GM18868 (cell line): ENCODE measurements at regions not wholly inside any gene's neighbourhood (a gene's known extent, or its start where the extent isn't known, plus 50 kb on each side); places are given as distances from the start of the nearest gene placed in this dataset.

Experiments
- ATAC-seq: cut with Tn5 transposase; IDR thresholded peaks from one replicate; pipeline ENCODE4 v1.9.1; 2021; ENCODE audit warnings: mild to moderate bottlenecking, moderate library complexity; ENCODE audit not compliant: unreplicated experiment

GRCh38 chr9:107118863-107119624, 164.0 kb upstream of the RAD23B start:
- ATAC-seq = no peak

- ATAC-seq = no peak
These were observed 163.3 kb upstream of the RAD23B start for GRCh38 chr9:107119735-107120134.

GRCh38 chr9:107123389-107123788, 159.7 kb upstream of the RAD23B start:
- no peak for ATAC-seq

- ATAC-seq = no peak
These were observed 155.5 kb upstream of the RAD23B start for GRCh38 chr9:107127608-107128007.

GRCh38 chr9:107131108-107131799, 151.8 kb upstream of the RAD23B start:
- no peak for ATAC-seq

GRCh38 chr9:107136296-107136695, 146.8 kb upstream of the RAD23B start:
- no peak for ATAC-seq

- ATAC-seq = peak; percentile 68
These were observed 145.4 kb upstream of the RAD23B start for GRCh38 chr9:107137495-107138202.

- ATAC-seq = no peak
These were observed 144.7 kb upstream of the RAD23B start for GRCh38 chr9:107138261-107138992.

- ATAC-seq = no peak
These were observed 141.1 kb upstream of the RAD23B start for GRCh38 chr9:107141967-107142366.

- no peak for ATAC-seq
These were observed 140.6 kb upstream of the RAD23B start for GRCh38 chr9:107142430-107142829.

GRCh38 chr9:107142896-107143603, 140.0 kb upstream of the RAD23B start:
- ATAC-seq = no peak

- ATAC-seq = no peak
These were observed 138.6 kb upstream of the RAD23B start for GRCh38 chr9:107144475-107144874.

GRCh38 chr9:107147134-107147533, 135.9 kb upstream of the RAD23B start:
- ATAC-seq = no peak

- ATAC-seq = no peak
These were observed 134.9 kb upstream of the RAD23B start for GRCh38 chr9:107148216-107148615.

- ATAC-seq = no peak
These were observed 133.3 kb upstream of the RAD23B start for GRCh38 chr9:107149756-107150155.

- no peak for ATAC-seq
These were observed 129.7 kb upstream of the RAD23B start for GRCh38 chr9:107153336-107153735.

GRCh38 chr9:107154291-107154690, 128.8 kb upstream of the RAD23B start:
- ATAC-seq = no peak

GRCh38 chr9:107154766-107155165, 128.3 kb upstream of the RAD23B start:
- no peak for ATAC-seq

- no peak for ATAC-seq
These were observed 127.7 kb upstream of the RAD23B start for GRCh38 chr9:107155244-107155817.

- peak; percentile 95 for ATAC-seq
These were observed 124.8 kb upstream of the RAD23B start for GRCh38 chr9:107158321-107158720.
